NCI-H82 (cell line): ENCODE measurements at regions not wholly inside any gene's neighbourhood (a gene's known extent, or its start where the extent isn't known, plus 50 kb on each side); places are given as distances from the start of the nearest gene placed in this dataset.

ENCODE experiments used
- DNase-seq: peaks from one replicate; lab custom pipeline; 2025; lab: John Stamatoyannopoulos, UW

DNA sequence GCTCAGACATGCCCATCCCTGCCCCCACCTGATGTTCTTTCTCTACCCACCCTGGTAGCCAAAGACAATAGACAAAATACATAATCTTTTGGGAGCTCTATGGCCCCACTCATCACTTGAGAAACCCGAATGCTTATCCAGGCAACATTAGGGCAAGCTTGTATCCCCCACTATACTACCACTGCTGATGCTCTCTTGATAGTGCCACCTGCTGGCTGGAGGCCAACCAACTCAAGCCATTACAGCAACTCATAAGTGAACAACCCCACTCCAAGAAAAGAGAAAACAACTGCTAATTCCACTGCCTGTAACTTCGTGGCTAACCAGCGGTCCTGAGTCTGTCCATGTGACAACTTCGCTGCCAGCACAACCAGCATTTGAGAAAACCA, 342.5 kb upstream of the TGFBR2 start:
- no peak for DNase-seq

DNA sequence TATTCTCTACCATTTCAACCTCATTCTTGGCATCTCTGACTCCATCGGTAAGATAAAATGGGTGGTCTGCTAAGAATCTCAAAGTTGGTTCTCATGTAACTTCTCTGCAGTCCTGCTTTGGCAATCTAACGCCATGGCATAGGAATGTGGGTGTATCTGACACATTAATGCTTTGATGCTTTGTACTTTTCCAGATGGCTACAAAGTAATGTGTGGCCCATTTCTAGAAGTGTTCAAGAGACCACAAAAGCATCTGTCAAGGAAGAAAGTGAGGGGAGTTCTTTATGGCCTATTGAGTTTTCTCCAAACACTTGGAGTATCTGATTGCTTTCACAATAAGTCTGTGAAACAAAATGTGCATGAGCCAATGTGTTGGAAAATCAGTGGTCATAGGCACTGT, 339.9 kb upstream of the TGFBR2 start:
- DNase-seq: no peak

DNA sequence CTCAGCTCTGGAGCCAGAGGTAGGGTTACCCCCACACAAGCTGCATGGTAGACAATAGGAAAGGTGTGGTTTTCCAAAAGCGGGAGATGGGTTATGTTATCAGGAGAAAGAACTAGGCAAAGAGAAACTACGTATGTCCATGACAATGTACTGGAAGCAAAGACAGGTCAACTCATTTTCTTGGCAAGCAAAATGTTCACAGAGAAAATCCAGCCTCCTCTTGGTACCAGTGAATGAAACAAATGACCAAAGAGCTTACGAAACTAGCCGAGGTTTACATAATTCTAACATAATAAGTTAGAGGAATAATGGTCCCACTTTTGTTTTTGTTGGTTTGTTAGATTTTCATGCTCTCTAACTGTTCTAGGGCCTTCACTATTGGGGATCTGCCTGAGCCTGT, 338.1 kb upstream of the TGFBR2 start:
- DNase-seq: no peak

DNA sequence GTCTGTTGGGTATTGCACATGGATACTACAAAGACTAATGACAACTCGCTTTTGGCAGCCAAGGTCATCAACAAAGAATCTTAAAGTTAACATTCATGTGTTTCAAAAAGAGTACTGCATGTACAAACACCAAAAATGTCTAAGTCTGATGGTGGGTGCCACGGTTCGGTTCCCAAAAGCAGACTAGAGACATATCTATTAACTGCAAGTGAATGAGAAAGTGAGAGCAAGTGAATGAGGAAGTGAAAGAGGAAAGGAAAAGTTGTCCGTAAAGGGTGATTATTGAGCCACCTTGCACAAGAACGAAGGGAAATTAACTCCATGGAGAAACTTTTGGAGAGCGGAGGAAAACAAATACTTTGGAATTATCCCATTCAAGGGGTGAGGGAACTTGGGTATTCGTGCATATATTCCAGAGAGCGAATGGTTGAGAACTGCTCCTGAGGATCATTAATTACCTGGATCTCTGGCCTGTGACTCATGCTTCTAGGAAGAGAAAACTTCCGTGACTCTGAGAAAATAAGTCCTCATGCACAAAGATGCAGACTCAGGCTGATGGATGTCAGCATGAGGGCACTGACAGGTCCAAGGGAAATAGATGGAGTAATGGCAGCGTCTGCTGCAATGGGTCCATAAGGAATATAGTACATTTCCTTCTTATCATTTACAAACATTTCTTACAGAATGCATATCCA, 336.5 kb upstream of the TGFBR2 start:
- DNase-seq: no peak

DNA sequence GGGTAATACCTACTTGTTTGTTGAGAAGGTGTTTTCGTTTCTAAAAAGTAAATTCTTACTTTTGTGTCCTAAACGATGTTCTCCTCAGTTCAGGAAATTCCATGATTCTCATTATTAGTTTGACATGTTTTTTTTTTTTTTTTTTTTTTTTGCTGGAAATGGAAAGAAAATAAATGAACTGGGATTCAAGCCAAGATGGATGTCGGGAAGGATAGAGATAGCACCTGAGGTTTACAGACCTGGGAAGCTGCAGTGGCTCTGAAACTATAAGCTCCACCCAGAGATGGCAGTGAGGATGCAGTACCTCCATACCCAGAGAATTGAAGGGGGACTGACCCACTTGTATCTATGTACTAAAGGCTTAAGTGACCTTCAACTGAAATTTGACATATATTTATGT, 334.6 kb upstream of the TGFBR2 start:
- DNase-seq: no peak

DNA sequence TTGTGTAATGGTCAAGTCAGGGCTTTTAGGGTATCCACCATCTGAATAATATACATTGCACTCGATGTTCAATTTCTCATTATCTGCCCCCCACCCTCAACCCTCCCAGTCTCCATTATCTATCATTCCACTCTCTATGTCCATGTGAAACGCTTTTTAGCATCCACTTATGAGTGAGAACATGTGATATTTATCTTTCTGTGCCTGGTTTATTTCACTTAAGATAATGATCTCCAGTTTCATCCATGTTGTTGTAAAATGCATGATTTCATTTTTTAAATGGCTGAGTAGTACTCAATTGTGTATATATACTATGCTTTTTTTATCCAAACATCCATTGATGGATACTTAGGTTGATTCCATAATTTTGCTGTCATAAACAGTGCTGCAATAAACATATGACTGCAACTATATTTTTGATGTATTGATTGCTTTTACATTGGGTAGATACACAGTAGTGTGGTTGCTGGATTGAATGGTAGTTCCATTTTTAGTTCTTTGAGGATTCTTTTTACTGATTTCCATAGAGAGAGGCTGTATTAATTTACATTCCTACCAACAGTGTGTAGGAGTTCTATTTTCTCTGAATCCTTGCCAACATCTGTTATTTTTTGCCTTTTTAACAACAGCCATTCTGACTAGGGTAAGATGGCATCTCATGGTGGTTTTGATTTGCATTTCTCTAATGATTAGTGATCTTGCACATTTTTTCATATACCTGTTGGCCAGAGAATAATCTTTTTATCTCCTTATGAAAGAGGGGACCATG, 332.9 kb upstream of the TGFBR2 start:
- DNase-seq: no peak

DNA sequence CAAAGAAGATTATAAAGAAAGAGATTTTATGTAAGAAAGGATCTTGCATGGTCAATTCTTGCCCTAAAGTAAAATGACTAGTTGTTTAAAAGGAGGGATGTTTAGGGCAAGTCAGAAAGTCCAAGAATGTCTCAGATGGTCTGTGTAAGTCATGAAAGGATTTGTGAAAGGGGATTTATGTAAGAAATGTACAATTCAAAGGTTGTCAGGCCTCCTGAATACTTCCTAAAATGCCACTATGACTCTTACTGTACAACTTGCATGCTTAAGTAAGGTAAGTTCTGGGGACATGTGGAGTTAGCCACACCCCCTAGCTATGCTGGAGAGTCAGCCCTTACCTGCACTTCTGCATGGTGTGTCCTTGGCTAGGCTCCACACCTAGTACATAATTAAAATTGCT, 328.9 kb upstream of the TGFBR2 start:
- DNase-seq: no peak

DNA sequence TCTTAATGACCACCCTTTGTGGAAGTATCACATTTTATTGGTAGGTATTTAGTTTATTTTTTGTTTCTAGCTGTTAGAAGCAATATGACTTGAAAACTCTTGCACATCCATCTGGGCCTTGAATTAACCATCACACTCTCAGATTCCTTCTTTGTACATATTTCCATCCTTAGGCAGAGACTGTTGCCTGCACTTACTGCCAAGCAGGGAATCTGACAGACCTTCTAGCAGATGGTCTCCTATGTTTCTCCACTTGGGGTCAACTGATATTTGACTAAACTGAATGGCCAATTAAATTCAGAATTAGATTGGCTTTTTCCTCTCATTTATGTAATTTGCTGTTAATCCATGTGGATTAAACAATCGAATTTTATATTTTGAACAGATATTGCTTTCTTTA, 324.9 kb upstream of the TGFBR2 start:
- DNase-seq: no peak

DNA sequence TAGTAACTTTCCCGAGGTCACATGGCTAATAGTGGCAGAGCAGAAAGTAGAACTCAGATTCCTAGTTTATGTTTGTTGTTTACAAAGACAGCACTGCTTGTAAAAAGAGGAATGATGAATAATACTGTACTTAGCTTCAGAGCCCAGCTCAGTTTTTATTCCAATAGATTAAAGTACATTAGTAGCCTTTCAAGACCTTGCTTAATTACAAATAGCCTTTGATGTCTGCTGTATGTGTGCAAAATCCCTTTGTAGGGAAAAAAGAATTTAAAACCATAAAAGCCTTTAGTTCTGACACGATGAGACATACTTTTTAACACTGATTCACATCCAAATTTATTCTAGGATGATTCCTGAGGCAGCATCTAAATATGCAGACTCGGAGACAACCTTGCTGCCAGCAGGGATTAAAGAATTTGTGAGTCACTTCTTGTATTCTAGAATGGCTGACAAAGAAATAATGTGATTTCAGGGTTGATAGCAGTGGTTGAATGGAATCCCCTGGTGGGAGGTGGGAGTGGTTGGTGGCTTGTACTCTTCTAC, 324.2 kb upstream of the TGFBR2 start:
- DNase-seq: peak; percentile 2

DNA sequence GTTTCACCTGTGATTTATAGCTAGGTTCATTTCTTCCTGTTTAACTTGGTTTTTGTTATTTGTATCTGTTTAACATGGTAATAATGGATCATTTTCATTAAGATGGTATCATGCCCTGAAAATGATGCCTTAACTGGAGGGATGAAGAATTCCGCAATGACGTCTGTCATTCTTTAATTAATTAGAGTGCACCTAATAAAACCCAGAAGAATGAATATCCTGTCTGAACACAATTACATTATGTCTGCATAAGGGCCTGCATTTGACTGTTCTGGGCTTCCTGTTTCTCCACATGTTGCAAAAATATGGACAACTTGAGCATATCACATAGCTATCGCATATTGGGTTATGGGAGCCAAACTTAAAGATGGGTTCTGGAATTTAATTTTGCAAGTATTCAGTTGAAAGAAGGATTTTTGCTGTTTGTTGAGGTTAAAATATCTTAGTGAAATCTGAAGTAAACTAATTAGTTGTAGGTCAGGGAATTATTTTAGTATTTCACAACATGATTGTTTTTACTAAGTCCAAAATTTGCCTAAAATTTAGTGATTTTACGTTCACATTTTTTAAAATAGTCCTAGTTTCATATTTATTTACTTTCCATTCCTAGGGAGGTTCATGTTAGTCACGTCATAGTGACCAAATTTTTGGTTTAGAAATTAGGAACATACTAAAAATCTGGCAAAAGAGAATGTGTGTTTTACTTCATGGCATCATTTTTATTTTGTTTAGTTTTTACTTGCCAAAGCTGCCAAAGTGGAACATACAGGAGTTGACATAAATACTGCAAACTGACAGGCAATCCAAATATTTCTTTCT, 321.0 kb upstream of the TGFBR2 start:
- no peak for DNase-seq

DNA sequence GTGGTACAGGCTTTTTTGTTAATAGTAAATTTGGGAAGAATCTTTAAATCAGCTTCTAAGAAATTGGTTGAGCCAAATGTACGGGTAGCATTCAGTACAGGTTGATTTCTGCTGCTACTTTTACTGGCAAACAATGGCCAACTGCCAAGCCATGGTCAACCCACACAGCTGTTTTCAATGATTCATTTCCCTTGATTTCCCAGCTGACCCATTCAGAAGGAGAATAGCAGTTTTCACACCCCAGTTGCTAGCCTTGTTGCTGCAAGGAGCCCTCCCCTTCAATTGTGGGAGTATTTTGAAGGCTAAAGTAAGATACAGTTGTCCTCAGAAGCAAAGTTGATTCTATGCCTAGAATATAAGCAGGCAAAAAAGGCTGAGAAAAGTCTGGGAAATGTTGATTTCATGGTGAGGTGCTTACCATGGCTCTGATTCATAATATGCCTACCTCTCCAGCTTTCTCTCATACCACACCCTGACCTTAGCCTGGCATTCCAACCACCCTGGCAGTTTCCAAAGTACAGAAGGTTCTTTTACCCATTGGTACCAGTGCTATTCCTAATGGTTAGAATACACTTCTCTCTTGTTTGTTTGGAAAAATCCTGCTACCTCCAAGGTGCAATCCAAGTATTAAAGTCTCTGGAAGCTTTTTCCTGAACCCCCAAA, 320.3 kb upstream of the TGFBR2 start:
- DNase-seq: no peak

DNA sequence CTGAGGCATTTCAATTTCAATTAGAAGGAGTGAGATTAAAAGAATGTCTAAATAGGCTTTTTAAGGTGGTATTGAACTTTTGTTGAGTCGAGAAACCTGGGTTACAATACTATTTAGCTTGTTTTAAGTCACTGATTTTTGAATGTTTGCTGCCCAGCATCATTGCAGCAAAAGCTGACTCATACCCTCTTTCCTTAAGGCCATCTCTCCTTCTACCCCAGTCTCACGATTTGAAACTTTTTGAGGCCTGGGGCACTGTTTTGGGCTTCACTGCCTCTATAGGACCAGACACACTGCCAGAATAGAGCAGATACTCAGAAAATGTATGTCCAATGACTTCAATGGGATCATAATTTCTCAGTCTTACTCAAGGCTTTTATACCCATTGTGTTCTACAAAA, 319.6 kb upstream of the TGFBR2 start:
- DNase-seq: no peak

DNA sequence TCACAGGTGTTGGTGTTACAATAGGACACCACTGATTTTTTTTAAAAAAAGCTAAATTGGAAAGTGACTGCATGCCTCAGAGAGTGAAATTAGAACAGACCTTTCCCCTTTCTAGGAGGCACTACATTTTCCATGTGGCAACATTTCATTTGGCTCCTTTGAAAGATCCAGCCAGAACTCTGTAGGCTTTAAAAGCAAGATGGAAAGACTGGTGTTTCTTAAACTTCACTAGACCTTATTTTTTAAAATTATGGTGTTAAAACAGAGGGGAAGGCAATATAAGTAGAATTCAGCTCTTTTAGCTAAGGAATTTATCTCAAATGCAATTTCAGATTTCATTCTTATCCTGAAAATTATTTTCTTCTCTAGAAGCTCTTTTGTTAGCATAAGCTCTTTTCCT, 317.6 kb upstream of the TGFBR2 start:
- no peak for DNase-seq

DNA sequence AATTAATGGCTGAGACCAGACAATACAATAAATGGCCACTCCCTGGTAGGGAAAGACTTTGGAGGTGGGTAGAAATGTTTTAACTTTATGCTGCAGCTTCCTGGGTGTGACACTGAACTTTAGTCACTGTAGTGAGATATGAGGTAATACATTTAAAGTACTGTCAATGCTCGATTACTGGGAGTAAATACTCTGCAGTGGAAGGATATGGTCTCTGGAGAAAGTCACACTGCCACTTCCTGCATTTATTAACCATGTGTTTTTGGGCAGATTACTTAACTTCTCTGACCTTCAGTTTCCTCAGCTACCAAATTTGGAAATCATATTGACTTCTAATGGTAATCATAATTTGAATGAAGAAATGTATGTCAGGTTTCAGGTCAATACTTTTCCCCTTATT, 317.1 kb upstream of the TGFBR2 start:
- DNase-seq: no peak

DNA sequence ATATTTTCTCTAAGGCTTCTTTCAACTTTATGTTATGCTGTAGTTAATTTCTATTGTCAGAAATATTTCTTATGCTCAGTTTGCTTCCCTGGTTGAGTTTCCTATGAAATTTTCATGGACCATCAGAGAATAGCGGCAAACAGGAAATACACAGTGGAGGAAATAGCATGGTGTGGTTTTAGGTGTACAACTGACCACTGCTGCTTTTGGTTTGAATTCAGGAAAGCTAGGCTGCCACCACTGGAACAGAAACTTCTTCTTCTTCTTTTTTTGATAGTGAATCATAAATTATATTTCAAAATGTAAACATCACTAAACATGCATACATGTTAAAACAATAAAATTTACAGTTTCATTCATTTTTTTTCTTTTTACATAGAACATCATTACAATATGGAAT, 316.6 kb upstream of the TGFBR2 start:
- DNase-seq: no peak

DNA sequence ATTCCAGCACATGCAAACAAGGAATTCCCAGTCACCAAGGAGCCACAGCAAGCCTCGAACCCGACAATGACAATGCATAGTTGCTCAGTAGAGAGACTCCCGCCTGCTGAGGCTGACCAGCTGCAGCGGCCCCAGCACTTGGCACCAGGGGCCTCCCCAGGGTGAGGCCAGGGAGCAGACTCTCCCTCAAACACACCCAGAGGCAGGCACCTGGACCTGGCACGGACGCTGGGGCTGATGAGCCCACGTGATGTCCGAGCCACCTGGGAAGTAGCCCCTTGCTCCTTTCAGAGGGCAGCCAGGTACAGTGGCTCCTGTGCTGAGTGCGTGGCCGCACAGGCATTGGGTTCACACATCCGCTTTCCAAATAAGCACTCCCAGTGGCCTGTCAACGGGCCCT, 315.9 kb upstream of the TGFBR2 start:
- no peak for DNase-seq

DNA sequence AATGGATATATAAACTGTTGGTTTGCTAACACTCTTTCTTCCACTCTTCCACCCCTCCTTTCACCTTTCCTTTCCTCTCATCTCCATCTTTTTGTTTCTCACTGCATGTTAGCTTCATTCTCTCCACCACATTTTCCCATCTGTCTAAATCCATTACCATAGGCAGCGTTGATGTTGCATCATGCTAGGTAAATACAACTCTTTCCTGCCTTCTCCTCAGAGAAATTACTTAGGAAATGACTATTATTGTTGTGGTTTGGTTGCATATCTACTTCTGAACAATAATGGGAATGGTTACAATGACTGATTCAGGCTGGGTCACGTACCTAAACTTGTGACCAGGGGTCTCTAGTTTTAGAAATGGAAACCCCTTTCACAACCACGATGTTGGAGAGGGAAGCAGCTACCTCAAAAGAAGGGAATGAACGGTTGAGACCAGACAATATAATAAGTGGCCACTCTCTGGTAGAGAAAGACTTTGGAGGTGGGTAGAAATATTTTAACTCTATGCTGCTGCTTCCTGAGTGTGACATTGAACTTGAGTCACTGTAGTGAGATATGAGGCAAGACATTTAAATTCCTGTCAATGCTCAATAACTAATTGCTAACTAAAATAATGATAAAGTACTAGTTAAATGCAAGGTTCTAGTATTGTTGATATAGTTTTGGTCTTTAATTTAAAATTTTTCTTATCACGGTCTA, 314.1 kb upstream of the TGFBR2 start:
- DNase-seq: no peak

DNA sequence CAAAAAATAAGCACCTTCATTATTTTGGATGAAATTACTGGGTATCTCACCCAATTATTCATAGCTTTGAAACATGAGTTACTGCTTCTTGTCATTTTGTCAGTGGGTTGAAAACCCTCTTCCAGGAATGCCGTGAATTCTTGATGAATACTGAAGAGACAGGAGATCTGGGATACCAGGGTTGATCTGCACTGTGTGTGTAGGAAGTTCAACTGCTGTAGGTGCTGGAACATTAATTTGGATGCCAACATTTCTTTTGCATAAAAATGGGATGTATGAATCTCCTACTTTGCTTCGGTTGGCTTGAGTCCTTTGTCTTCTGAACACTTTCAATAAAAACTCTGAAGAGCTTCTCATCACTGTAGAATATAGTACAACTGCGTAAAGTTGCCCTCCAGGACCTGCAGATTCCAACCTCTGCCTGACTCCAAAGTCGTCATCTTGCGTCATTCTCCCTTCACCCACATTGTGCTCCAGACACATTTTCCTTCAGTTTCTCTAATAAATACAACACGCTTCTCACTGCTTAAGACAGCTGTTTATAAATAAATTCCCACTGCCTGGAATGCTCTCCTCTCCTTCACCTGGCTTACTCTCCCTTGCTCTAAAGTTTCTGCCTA, 312.7 kb upstream of the TGFBR2 start:
- DNase-seq: no peak

DNA sequence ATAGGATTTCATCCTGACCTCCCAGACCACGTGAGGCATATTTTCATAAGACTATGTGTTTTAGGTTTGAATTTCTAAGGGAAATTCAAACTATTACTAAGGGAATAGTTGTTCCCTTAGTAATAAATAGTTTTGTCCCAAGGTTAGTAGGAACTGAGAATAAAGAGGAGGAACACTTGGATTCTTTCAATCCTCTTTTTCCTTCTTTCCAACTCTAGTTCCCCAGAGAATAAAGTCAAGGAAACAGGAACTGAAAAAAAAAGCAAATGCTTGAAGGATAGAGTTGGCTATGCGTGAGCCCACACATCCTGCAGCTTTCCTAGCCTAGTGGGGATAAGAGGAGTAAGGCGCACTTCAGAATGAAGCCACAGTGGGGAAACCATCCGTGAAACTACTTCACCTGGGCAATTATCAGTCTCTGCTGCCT, 312.1 kb upstream of the TGFBR2 start:
- DNase-seq: peak; percentile 3

DNA sequence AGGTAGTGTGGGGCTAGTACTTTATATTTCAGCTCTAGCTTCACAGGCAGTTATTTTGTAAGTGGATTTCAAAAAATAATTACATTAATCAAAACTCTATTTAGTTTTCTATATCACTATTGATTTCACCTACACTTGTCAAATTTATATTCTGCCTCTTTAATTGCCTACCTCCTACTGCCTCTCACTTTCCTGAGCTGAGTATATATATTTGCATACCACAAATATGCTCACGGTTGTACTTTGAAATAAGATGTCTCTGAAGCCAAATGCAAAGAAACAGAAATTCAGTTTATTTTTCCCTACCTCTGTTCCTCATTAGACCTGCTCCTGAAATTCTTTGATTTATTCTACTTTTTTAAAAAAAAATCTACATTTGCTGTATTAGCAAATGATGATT, 309.3 kb upstream of the TGFBR2 start:
- no peak for DNase-seq
